Breast epithelium (tissue), 4 donors: ENCODE measurements at regions not wholly inside any gene's neighbourhood (a gene's known extent, or its start where the extent isn't known, plus 50 kb on each side); places are given as distances from the start of the nearest gene placed in this dataset.

Experiments used
- DNase-seq, 2 donors: peaks; one replicate each; pipeline ENCODE4 v3.0.0-alpha.2; 2019; ENCODE audit warnings: low spot score in 2 of 2
- H3K27ac ChIP-seq, 2 donors: fragments of 200-600 bp; sonication (generic) in 1 of 2; one replicate each; pipeline ENCODE4 v1.5.1; 2016 to 2019; ENCODE audit warnings: mild to moderate bottlenecking in 1 of 2
- H3K27me3 ChIP-seq, 2 donors: fragments of 200-600 bp; sonication (generic) in 1 of 2; one replicate each; pipeline versions ENCODE4 v1.5.1 to v1.6.0; 2017 to 2019; ENCODE audit warnings: control low read depth in 1 of 2, mild to moderate bottlenecking in 1 of 2
- H3K36me3 ChIP-seq: fragments of 200-600 bp; one replicate; pipeline ENCODE4 v1.5.1; 2019
- H3K4me1 ChIP-seq, 2 donors: fragments of 200-600 bp; sonication (generic); one replicate each; pipeline ENCODE4 v1.5.1; 2016 to 2019; ENCODE audit warnings: control low read depth in 1 of 2
- H3K4me3 ChIP-seq, 3 donors: fragments of 200-600 bp; sonication (generic); 1 replicate in 2 of 3; 2 replicates in 1 of 3; pipeline ENCODE4 v1.5.1; 2016 to 2019; ENCODE audit warnings: mild to moderate bottlenecking in 3 of 3, moderate library complexity in 2 of 3
- H3K9me3 ChIP-seq, 2 donors: fragments of 200-600 bp; sonication (generic) in 1 of 2; one replicate each; pipeline ENCODE4 v1.5.1; 2016 to 2019; ENCODE audit warnings: control low read depth in 1 of 2
- POLR2A ChIP-seq: fragments of 450-650 bp; IDR thresholded peaks from one replicate; pipeline ENCODE4 v1.6.1; 2016; ENCODE audit warnings: antibody characterized with exemption, mild to moderate bottlenecking, moderate library complexity
- POLR2AphosphoS5 ChIP-seq, 3 donors: sonication (generic); formaldehyde crosslinking; IDR thresholded peaks; one replicate each; pipeline ENCODE4 v1.6.1; 2017; ENCODE audit warnings: antibody characterized with exemption in 3 of 3
- intact Hi-C: fragments of 100-400 bp; cut with DNase I; formaldehyde crosslinking; loops from one replicate; pipeline ENCODE4 v1.15.1; 2023; ENCODE audit warnings: low total_unique reads
- TF ChIP-seq, protein P1 (sequence below), 3 donors: fragments of 450-650 bp; IDR thresholded peaks; one replicate each; pipeline ENCODE4 v1.5.1; 2016 to 2017; ENCODE audit warnings: antibody characterized with exemption in 3 of 3, mild to moderate bottlenecking in 3 of 3, moderate library complexity in 3 of 3

DNA sequence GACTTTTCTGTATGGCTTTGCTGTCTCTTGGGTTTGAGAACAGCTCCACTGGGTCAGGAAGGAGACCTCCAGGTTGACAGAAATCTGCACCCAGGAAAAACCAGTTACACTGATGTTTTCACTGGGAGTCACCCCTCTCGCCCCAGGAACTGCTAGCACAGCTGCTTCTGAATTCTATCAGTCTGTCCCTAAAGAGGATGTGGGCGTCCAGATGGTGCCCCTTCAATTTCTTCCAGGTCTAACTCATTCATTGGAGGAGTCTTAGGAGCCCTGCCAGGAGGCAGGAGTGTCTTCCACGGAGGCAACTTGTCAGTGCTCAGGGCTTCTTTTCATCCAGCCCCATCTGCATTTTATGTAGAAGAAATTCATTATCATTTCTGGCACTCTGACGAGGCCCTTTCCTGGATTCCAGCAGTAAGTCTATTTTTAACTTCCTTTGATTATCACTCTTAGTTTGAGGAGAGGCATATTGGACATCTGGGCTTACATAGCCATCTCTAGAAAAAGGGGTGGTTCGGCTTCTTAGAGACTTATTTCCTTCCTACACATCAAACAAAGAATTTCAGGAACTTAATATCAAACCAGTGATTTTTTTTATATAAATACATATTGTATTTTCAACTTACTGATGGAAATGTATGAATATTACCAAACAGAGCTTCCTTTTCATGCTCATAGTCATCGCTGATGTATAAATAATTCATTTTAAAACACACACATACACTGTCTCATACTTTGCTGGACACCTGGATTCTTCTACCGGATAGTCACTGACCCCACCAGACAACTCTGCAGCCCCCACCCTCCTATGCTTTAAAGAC lies 148.8 kb downstream of the IRX2 start:
- Histone ChIP-seq H3K27me3 (no peaks in the 10 kb centered on the region), H3K36me3 (no peaks in the 10 kb centered on the region), H3K27ac (no peak overlapping the region), H3K4me3 (no peak overlapping the region), H3K4me1 (no peaks in the 10 kb centered on the region), H3K9me3 (no peaks in the 10 kb centered on the region)
- intact Hi-C loops: loop anchor here (5.0 kb wide), 1 partner anchor 1255 kb away; no protein-coding TSS in a partner anchor
- DNase-seq: no peak
- TF ChIP-seq, protein P1, sequence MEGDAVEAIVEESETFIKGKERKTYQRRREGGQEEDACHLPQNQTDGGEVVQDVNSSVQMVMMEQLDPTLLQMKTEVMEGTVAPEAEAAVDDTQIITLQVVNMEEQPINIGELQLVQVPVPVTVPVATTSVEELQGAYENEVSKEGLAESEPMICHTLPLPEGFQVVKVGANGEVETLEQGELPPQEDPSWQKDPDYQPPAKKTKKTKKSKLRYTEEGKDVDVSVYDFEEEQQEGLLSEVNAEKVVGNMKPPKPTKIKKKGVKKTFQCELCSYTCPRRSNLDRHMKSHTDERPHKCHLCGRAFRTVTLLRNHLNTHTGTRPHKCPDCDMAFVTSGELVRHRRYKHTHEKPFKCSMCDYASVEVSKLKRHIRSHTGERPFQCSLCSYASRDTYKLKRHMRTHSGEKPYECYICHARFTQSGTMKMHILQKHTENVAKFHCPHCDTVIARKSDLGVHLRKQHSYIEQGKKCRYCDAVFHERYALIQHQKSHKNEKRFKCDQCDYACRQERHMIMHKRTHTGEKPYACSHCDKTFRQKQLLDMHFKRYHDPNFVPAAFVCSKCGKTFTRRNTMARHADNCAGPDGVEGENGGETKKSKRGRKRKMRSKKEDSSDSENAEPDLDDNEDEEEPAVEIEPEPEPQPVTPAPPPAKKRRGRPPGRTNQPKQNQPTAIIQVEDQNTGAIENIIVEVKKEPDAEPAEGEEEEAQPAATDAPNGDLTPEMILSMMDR (IDR thresholded peaks at IDR 0.05): no peak
- TF ChIP-seq POLR2A (no peak), POLR2AphosphoS5 (IDR thresholded peaks at IDR 0.05) (no peak)

DNA sequence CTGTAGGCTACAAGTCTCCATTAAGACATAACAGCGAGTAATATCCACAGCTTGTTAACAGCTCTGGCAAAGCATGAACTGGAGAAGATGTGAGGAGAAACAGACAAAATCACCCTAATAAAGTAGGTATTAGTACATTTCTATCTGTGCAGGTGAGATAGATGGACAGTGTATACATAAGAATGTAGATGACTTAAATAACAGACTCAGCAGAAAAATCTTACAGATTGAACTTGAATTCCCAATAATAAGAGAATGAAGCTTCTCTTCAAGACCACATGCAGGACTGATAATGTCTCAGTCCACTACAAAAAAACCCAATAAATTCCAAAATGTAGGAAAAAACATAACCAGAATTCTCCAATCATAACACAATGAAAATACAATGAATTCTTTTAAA lies 153.0 kb downstream of the IRX2 start:
- Histone ChIP-seq H3K27ac (no peak overlapping the region), H3K36me3 (no peaks in the 10 kb centered on the region), H3K4me1 (no peaks in the 10 kb centered on the region), H3K27me3 (no peaks in the 10 kb centered on the region), H3K9me3 (no peaks in the 10 kb centered on the region), H3K4me3 (no peak overlapping the region)
- DNase-seq: no peak
- TF ChIP-seq, protein P1 (IDR thresholded peaks at IDR 0.05): no peak
- TF ChIP-seq POLR2AphosphoS5 (IDR thresholded peaks at IDR 0.05): no peak
- no peak for TF ChIP-seq POLR2A
- intact Hi-C loops: no loop called here

DNA sequence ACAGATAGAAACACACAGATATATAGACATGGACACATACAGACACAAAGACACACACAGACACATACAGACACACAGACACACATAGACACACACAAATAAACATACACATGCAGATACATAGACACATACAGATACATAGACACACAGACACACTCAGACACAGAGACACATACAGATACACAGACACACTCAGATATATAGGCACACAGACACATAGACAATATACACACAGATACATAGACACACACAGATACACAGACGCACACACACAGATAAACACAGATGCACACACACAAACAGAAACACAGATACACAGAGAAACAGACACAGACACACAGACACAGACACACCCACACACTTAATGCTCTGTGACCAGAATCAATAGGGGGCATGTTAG lies 156.8 kb downstream of the IRX2 start:
- Histone ChIP-seq H3K4me3 (no peak overlapping the region), H3K4me1 (no peaks in the 10 kb centered on the region), H3K27me3 (peaks cover 0 to 13% of the 10 kb centered on the region in 2 donors), H3K27ac (no peak overlapping the region), H3K9me3 (no peaks in the 10 kb centered on the region), H3K36me3 (no peaks in the 10 kb centered on the region)
- intact Hi-C loops: no loop called here
- no peak for DNase-seq
- TF ChIP-seq POLR2A: no peak
- no peak for TF ChIP-seq POLR2AphosphoS5 (IDR thresholded peaks at IDR 0.05)
- TF ChIP-seq, protein P1 (IDR thresholded peaks at IDR 0.05): no peak

DNA sequence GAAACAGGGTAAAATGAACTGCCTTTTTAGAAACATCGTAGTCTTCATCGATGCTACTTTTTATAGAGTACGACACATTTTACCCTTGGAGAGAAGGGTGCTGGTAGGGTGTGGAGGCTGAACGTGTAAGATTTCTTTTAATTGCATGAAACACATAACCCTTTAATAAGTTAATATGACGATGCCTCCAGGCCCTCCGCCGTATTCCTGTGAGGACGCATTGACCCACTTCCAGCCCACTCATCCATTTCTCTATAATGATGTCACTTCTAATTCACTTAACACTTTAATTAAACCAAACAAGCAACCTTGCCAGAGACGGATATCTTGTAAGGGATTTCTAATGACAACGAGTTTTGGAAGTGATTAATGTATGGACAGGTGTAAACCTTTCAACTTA lies 158.7 kb downstream of the IRX2 start:
- Histone ChIP-seq H3K36me3 (no peaks in the 10 kb centered on the region), H3K27ac (no peak overlapping the region), H3K4me3 (no peak overlapping the region), H3K4me1 (no peaks in the 10 kb centered on the region), H3K9me3 (no peaks in the 10 kb centered on the region), H3K27me3 (peaks cover 0 to 13% of the 10 kb centered on the region in 2 donors)
- DNase-seq: no peak
- intact Hi-C loops: no loop called here
- TF ChIP-seq POLR2AphosphoS5 (IDR thresholded peaks at IDR 0.05) (no peak), POLR2A (no peak)
- TF ChIP-seq, protein P1 (IDR thresholded peaks at IDR 0.05): no peak

DNA sequence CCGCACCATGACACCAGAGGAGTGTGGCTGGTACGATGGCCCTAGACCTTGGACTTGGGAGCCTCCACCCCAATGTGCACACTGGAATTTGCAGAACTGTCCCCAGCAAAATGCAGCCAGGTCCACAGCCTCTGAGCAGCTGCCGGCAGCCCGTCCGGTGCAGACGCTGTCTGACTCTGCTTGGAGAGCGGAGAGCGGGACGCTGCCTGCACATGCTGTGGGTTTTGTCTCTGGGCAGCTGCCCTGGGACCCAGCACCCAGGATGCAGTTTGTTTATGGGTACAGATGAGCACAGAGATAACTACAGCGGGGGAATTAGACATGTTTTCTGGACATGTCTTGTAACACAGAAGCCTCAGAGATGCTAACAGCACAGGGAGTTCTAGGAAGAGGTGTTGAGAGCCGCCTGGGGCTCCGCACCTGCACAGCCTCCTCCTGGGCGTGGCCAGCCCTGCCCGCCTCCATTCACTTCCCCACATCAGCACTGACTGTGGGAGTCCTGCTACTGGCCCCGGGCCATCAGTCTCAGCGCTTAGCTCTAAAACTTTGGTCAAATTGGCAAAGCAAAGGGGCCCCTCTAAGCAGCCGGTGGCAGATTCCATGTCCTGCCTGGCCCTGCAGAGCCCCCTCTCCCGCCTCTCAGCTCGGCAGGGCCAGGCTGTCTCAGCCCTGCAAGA lies 159.6 kb downstream of the IRX2 start:
- TF ChIP-seq, protein P1 (IDR thresholded peaks at IDR 0.05): no peak
- no peak for TF ChIP-seq POLR2A
- no peak for TF ChIP-seq POLR2AphosphoS5 (IDR thresholded peaks at IDR 0.05)
- H3K27ac ChIP-seq: no peak overlapping the region
- intact Hi-C loops: no loop called here
- peak overlapping the region in 1 of 3 donors; percentile 37 for H3K4me3 ChIP-seq
- peaks cover 0 to 13% of the 10 kb centered on the region in 2 donors for H3K27me3 ChIP-seq
- no peak for DNase-seq
- no peaks in the 10 kb centered on the region for H3K9me3 ChIP-seq
- no peaks in the 10 kb centered on the region for H3K36me3 ChIP-seq
- no peaks in the 10 kb centered on the region for H3K4me1 ChIP-seq
